Kidney (tissue), 13 donors: ENCODE measurements at regions not wholly inside any gene's neighbourhood (a gene's known extent, or its start where the extent isn't known, plus 50 kb on each side); places are given as distances from the start of the nearest gene placed in this dataset.

Experiments
- DNase-seq, 5 donors: peaks; one replicate each; pipeline ENCODE4 v3.0.0-alpha.2; 2013 to 2020
- FAIRE-seq: peaks from 2 replicates; lab custom pipeline; 2012; peaks lifted over from hg19 to GRCh38; lab: Jason Lieb, UNC
- H3K27ac ChIP-seq, 2 donors: one replicate each; pipeline ENCODE4 v1.7.0; 2013; ENCODE audit warnings: low read depth in 2 of 2, low read length in 2 of 2, inconsistent platforms in 1 of 2
- H3K27me3 ChIP-seq: one replicate; pipeline ENCODE4 v1.7.1; 2013; ENCODE audit warnings: low read length, inconsistent platforms; ENCODE audit not compliant: control insufficient read depth, insufficient read depth
- H3K36me3 ChIP-seq, 3 donors: one replicate each; pipeline versions ENCODE4 v1.7.0 to v1.7.1; 2013; ENCODE audit warnings: low read length in 3 of 3, control low read depth in 1 of 3, inconsistent platforms in 1 of 3; ENCODE audit not compliant: insufficient read depth in 3 of 3, control insufficient read depth in 2 of 3
- H3K4me1 ChIP-seq, 3 donors: one replicate each; pipeline versions ENCODE4 v1.7.0 to v1.7.1; 2013; ENCODE audit warnings: low read length in 3 of 3, inconsistent platforms in 1 of 3, low read depth in 1 of 3; ENCODE audit not compliant: control insufficient read depth in 2 of 3, insufficient read depth in 2 of 3
- H3K4me3 ChIP-seq, 3 donors: one replicate each; pipeline versions ENCODE4 v1.7.0 to v1.8.1; 2013; ENCODE audit warnings: low read length in 3 of 3, control low read depth in 1 of 3, inconsistent platforms in 1 of 3
- H3K9ac ChIP-seq, 3 donors: one replicate each; pipeline versions ENCODE4 v1.7.0 to v1.7.1; 2013; ENCODE audit warnings: low read length in 3 of 3, control low read depth in 1 of 3, inconsistent platforms in 1 of 3
- H3K9me3 ChIP-seq, 3 donors: one replicate each; pipeline versions ENCODE4 v1.7.0 to v1.7.1; 2013; ENCODE audit warnings: low read length in 3 of 3, control low read depth in 1 of 3, inconsistent platforms in 1 of 3; ENCODE audit not compliant: control insufficient read depth in 2 of 3, insufficient read depth in 1 of 3
- intact Hi-C: fragments of 100-400 bp; cut with DNase I; formaldehyde crosslinking; loops from one replicate; pipeline ENCODE4 v1.11.1; 2022
- TF ChIP-seq, protein P1 (sequence below): IDR thresholded peaks from 3 replicates; pipeline ENCODE4 v1.5.1; 2012; ENCODE audit warnings: mild to moderate bottlenecking, moderate library complexity, borderline replicate concordance; ENCODE audit not compliant: insufficient read depth; ENCODE audit errors: extremely low read depth
- donor health status: control.
- donor health status: control.
- donor health status: control.
- donor health status: control.
- donor health status: control.
- donor health status: DM: yes; HTN: yes; CAD: no.
- donor health status: Normal renal cell carcinoma (clear cell type).

DNA sequence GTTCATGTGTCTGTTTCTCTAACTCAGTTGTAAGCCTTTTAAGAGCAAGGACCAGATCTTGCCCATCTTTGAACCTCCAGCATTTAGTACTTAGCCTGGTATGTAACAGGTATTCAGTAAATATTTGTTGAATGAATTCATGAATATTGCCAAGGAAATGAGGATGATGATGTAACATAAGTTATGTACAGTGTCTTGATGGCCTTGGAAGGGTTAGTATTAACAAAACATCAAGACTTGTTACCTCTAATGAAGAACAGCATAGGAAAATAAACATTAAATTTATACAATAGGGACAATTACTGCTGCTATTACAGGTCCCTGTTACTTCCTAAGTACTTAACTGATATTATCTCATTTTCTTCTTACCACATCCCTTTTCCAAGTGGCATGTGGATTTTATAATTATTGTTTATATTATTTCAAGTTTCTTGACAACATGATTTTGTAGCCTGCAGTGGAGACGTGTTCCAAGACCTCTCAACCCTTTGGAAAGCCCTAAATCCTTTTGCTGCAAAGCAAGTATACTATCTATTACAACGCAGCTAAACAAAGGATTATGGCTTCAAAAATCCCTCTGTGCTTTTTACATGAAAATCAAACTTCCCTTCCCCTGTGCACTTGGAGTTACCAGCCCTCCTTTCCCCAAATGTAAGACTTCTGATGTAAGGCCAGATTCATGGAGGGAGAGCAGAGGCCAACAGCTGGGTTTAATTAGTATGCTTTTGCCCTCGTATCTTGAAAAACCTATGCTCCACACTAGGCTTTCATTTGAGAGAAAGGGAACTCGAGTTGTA is 77.4 kb upstream of the SMIM36 start:
- H3K4me3 ChIP-seq = no peak overlapping the region
- H3K27ac ChIP-seq = no peak overlapping the region
- peaks cover 0 to 6% (median 0%) of the 10 kb centered on the region in 3 donors for H3K4me1 ChIP-seq
- H3K9me3 ChIP-seq = no peaks in the 10 kb centered on the region
- no peaks in the 10 kb centered on the region for H3K36me3 ChIP-seq
- no peaks in the 10 kb centered on the region for H3K27me3 ChIP-seq
- intact Hi-C loops = no loop called here
- FAIRE-seq = no peak
- peak in 1 of 5 donors; percentile 74 for DNase-seq
- TF ChIP-seq, protein P1, sequence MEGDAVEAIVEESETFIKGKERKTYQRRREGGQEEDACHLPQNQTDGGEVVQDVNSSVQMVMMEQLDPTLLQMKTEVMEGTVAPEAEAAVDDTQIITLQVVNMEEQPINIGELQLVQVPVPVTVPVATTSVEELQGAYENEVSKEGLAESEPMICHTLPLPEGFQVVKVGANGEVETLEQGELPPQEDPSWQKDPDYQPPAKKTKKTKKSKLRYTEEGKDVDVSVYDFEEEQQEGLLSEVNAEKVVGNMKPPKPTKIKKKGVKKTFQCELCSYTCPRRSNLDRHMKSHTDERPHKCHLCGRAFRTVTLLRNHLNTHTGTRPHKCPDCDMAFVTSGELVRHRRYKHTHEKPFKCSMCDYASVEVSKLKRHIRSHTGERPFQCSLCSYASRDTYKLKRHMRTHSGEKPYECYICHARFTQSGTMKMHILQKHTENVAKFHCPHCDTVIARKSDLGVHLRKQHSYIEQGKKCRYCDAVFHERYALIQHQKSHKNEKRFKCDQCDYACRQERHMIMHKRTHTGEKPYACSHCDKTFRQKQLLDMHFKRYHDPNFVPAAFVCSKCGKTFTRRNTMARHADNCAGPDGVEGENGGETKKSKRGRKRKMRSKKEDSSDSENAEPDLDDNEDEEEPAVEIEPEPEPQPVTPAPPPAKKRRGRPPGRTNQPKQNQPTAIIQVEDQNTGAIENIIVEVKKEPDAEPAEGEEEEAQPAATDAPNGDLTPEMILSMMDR = no peak
- H3K9ac ChIP-seq = no peak overlapping the region

DNA sequence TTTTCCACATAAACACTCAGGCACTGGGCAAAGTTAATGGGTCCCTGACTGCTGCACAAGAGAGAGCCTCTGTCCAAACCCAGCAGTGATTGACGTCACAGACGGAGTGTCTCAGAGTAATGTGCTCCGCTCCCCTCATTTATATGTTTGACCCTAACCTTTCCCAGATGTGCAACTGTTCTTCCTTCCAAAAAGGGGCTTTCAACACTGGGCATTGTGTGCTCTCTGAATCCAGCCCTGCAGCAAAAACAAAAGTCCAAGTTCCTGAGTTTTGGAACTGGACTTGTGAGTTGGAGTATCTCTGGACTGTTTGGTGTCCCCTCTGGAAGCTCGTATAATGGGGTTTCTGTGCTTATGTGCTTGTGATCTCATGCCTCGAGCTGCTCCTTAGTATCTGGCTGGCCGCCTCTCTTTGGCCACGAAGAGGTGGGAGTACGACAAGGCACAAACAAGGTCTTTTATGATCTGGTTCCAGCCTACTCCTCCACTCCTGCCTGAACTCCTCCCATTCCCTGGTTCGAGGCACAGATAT is 76.4 kb upstream of the SMIM36 start:
- H3K9me3 ChIP-seq = no peaks in the 10 kb centered on the region
- no peak overlapping the region for H3K9ac ChIP-seq
- intact Hi-C loops = no loop called here
- peak in 3 of 5 donors; percentile 37 to 82 (median 56) for DNase-seq
- H3K4me3 ChIP-seq = no peak overlapping the region
- FAIRE-seq = no peak
- TF ChIP-seq, protein P1 = no peak
- no peaks in the 10 kb centered on the region for H3K36me3 ChIP-seq
- H3K4me1 ChIP-seq = peaks cover 0 to 6% (median 0%) of the 10 kb centered on the region in 3 donors
- H3K27me3 ChIP-seq = no peaks in the 10 kb centered on the region
- no peak overlapping the region for H3K27ac ChIP-seq

DNA sequence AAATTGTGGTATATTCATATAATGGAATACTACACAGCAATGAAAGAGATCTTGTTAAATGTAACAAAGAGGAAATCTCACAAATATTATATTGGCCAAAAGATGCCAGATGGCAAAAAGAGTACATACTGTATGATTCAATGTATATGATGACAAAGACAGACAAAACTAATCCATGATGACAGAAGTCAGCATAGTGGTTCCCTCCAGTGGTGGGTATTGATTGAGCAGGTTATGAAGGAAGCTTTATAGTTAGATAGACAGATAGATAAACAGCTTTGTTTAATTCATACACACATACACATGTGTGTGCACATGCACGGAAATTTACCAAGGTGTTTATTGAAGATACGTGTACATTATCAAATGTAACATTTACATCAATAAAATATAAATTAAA is 74.4 kb upstream of the SMIM36 start:
- H3K27ac ChIP-seq = no peak overlapping the region
- no peak overlapping the region for H3K9ac ChIP-seq
- FAIRE-seq = no peak
- H3K36me3 ChIP-seq = no peaks in the 10 kb centered on the region
- intact Hi-C loops = no loop called here
- H3K9me3 ChIP-seq = no peaks in the 10 kb centered on the region
- TF ChIP-seq, protein P1 = no peak
- peaks cover 0 to 6% (median 0%) of the 10 kb centered on the region in 3 donors for H3K4me1 ChIP-seq
- no peak for DNase-seq
- no peaks in the 10 kb centered on the region for H3K27me3 ChIP-seq
- no peak overlapping the region for H3K4me3 ChIP-seq
